ENCODE measurements at regions not wholly inside any gene's neighbourhood (a gene's known extent, or its start where the extent isn't known, plus 50 kb on each side); places are given as distances from the start of the nearest gene placed in this dataset.
"Not testable (repeated sequence)": the region's sequence is repeated elsewhere in the genome, so short reads cannot be mapped to it uniquely, and the experiment has no call there.

GRCh38 chr19:20292520-20292919 is 125.5 kb downstream of the ZNF486 start:
- not testable (repeated sequence) for DNase-seq

- no peak for DNase-seq
Observed at GRCh38 chr19:20289186-20289585, 122.2 kb downstream of the ZNF486 start.

GRCh38 chr19:20287070-20287469 is 120.1 kb downstream of the ZNF486 start:
- no peak for DNase-seq

- not testable (repeated sequence) for DNase-seq
Observed at GRCh38 chr19:20285876-20286275, 118.9 kb downstream of the ZNF486 start.

- no peak for DNase-seq
Observed at GRCh38 chr19:20279516-20279915, 112.5 kb downstream of the ZNF486 start.

- DNase-seq, result no peak
Observed at GRCh38 chr19:20278342-20278741, 111.3 kb downstream of the ZNF486 start.

- DNase-seq, result not testable (repeated sequence)
Observed at GRCh38 chr19:20276732-20277082, 109.7 kb downstream of the ZNF486 start.

- peak in 1 of 2 donors; percentile 6 for DNase-seq
Observed at GRCh38 chr19:20276011-20276731, 109.2 kb downstream of the ZNF486 start.

- DNase-seq, result no peak
Observed at GRCh38 chr19:20273951-20274570, 107.0 kb downstream of the ZNF486 start.

- no peak for DNase-seq
Observed at GRCh38 chr19:20273376-20273775, 106.4 kb downstream of the ZNF486 start.

GRCh38 chr19:20272627-20273010 is 105.6 kb downstream of the ZNF486 start:
- DNase-seq, result not testable (repeated sequence)

GRCh38 chr19:20271927-20272626 is 105.1 kb downstream of the ZNF486 start:
- DNase-seq, result not testable (repeated sequence)

GRCh38 chr19:20271215-20271926 is 104.4 kb downstream of the ZNF486 start:
- peak; percentile 10 to 25 for DNase-seq

- no peak for DNase-seq
Observed at GRCh38 chr19:20269461-20269860, 102.4 kb downstream of the ZNF486 start.

- DNase-seq, result not testable (repeated sequence)
Observed at GRCh38 chr19:20261513-20261912, 94.5 kb downstream of the ZNF486 start.

GRCh38 chr19:20260738-20261137 is 93.7 kb downstream of the ZNF486 start:
- not testable (repeated sequence) for DNase-seq

- DNase-seq, result no peak
Observed at GRCh38 chr19:20259615-20260014, 92.6 kb downstream of the ZNF486 start.

- no peak for DNase-seq
Observed at GRCh38 chr19:20256606-20257005, 89.6 kb downstream of the ZNF486 start.

GRCh38 chr19:20254121-20254520 is 87.1 kb downstream of the ZNF486 start:
- no peak for DNase-seq

- no peak for DNase-seq
Observed at GRCh38 chr19:20252613-20253012, 85.6 kb downstream of the ZNF486 start.

GRCh38 chr19:20250627-20251026 is 83.6 kb downstream of the ZNF486 start:
- no peak for DNase-seq

GRCh38 chr19:20250121-20250520 is 83.1 kb downstream of the ZNF486 start:
- no peak for DNase-seq

All from right lung (tissue), 2 donors.